H1 (cell line): ENCODE measurements at regions not wholly inside any gene's neighbourhood (a gene's known extent, or its start where the extent isn't known, plus 50 kb on each side); places are given as distances from the start of the nearest gene placed in this dataset.

Source experiments
- ASH2L ChIP-seq: fragments of 200-600, 300-600 bp; sonication (generic); IDR thresholded peaks from one replicate; pipeline ENCODE4 v1.7.1; 2017; ENCODE audit warnings: low read length
- CHD2 ChIP-seq: IDR thresholded peaks from 2 replicates; pipeline ENCODE4 v1.6.1; 2012; ENCODE audit warnings: low read length, improper control_type of control experiment
- CHD7 ChIP-seq: fragments of 300-600 bp; sonication (generic); IDR thresholded peaks from 2 replicates; pipeline ENCODE4 v1.7.1; 2012; ENCODE audit warnings: low read length, moderate library complexity, mild to moderate bottlenecking, inconsistent platforms; ENCODE audit not compliant: insufficient replicate concordance
- JUN ChIP-seq: IDR thresholded peaks from 2 replicates; pipeline ENCODE4 v1.6.1; 2011; ENCODE audit warnings: low read depth, mild to moderate bottlenecking, improper control_type of control experiment, low read length
- MAX ChIP-seq: IDR thresholded peaks from 2 replicates; pipeline ENCODE4 v1.6.1; 2012; ENCODE audit warnings: inconsistent platforms
- NANOG ChIP-seq: IDR thresholded peaks from 2 replicates; pipeline ENCODE4 v1.6.1; 2011; ENCODE audit warnings: low read length, low read depth, mild to moderate bottlenecking, inconsistent platforms; ENCODE audit not compliant: insufficient read depth, poor library complexity, severe bottlenecking
- RNF2 ChIP-seq: fragments of 200-900, 300-1000 bp; sonication (generic); IDR thresholded peaks from 2 replicates; pipeline ENCODE4 v1.7.1; 2016; ENCODE audit warnings: borderline replicate concordance, low read depth, mild to moderate bottlenecking, antibody characterized with exemption, low read length; ENCODE audit not compliant: poor library complexity, severe bottlenecking; ENCODE audit errors: missing control alignments
- SP1 ChIP-seq: IDR thresholded peaks from 2 replicates; pipeline ENCODE4 v1.6.1; 2011; ENCODE audit warnings: low read depth, low read length
- SUZ12 ChIP-seq: fragments of 200-600 bp; sonication (generic); IDR thresholded peaks from 2 replicates; pipeline ENCODE4 v1.6.1; 2012; ENCODE audit warnings: mild to moderate bottlenecking, inconsistent platforms, low read length, moderate library complexity, mixed read lengths
- TCF12 ChIP-seq: IDR thresholded peaks from 2 replicates; pipeline ENCODE4 v1.6.1; 2011; ENCODE audit warnings: low read depth, mild to moderate bottlenecking, low read length

GRCh38 chr4:189792924-189793618 is 147.6 kb upstream of the FRG1 start (continued):
- TF ChIP-seq CHD7 (no peak), MAX (peak; percentile 28; the same call in 1 of the 2 replicates), TCF12 (no peak), JUN (no peak), NANOG (peak; percentile 47), SUZ12 (no peak), ASH2L (no peak), RNF2 (no peak), SP1 (no peak), CHD2 (no peak)
